ENCODE measurements at regions not wholly inside any gene's neighbourhood (a gene's known extent, or its start where the extent isn't known, plus 50 kb on each side); places are given as distances from the start of the nearest gene placed in this dataset.

- Histone ChIP-seq H3K9me3 (ENCODE audit: control insufficient read depth, insufficient read depth, low read length) (no peaks in the 10 kb centered on the region), H3K4me2 (ENCODE audit: low read depth, low read length) (no peak overlapping the region), H2BK120ac (ENCODE audit: low read depth, low read length) (no peak overlapping the region), H3K9me1 (ENCODE audit: insufficient read depth, low read length) (no peaks in the 10 kb centered on the region), H2BK20ac (ENCODE audit: low read depth, low read length) (no peak overlapping the region), H2BK5ac (ENCODE audit: low read depth, low read length, poor library complexity, severe bottlenecking) (no peak overlapping the region), H3K27ac (ENCODE audit: insufficient read depth, low read length) (no peak overlapping the region), H3K23ac (ENCODE audit: low read depth, low read length) (no peak overlapping the region), H4K5ac (ENCODE audit: low read depth, low read length) (no peak overlapping the region), H3K4me3 (ENCODE audit: insufficient read depth, low read depth, low read length) (no peak overlapping the region), H3K14ac (replicated peaks; ENCODE audit: low read depth, low read length) (no peak overlapping the region), H3K79me1 (ENCODE audit: low read depth in 1 of 2, low read length in 2 of 2) (no peaks in the 10 kb centered on the region), H3K27me3 (ENCODE audit: control insufficient read depth, insufficient read depth, low read length) (no peaks in the 10 kb centered on the region), H4K8ac (ENCODE audit: low read depth in 2 of 2, low read length in 2 of 2) (no peak overlapping the region), H3K18ac (ENCODE audit: low read depth, low read length) (no peak overlapping the region), H2AK9ac (replicated peaks; ENCODE audit: low read depth, low read length, poor library complexity) (no peak overlapping the region), H4K20me1 (ENCODE audit: insufficient read depth, low read length) (no peaks in the 10 kb centered on the region), H3K4me1 (ENCODE audit: control insufficient read depth, insufficient read depth, low read length) (no peaks in the 10 kb centered on the region), H3K9ac (ENCODE audit: low read depth, low read length) (no peak overlapping the region), H2BK15ac (ENCODE audit: low read depth, low read length) (no peak overlapping the region), H3K56ac (ENCODE audit: extremely low read depth, insufficient read depth, low read length) (no peak overlapping the region), H3K36me3 (ENCODE audit: control insufficient read depth, insufficient read depth, low read length) (no peaks in the 10 kb centered on the region), H2AFZ (replicated peaks; ENCODE audit: low read length, poor library complexity) (no peak overlapping the region), H4K91ac (ENCODE audit: insufficient read depth, low read depth, low read length) (no peak overlapping the region), H2AK5ac (ENCODE audit: low read depth, low read length) (no peak overlapping the region), H3K4ac (ENCODE audit: low read depth, low read length) (no peak overlapping the region)
- intact Hi-C loops (cut with micrococcal nuclease) = loop anchor here (5.0 to 10.0 kb wide), 3 partner anchors 205 to 1285 kb away; no protein-coding TSS in a partner anchor
- POLR2A ChIA-PET (ENCODE audit: unreplicated experiment) = no interaction called here
- ATAC-seq (ENCODE audit: low read depth) = no peak
- dilution Hi-C loops (cut with HindIII; ENCODE audit: low sequenced_read_pairs, unreplicated experiment) = no loop called here
- BruUV-seq (replicated peaks) = no TSS peak
- no peak for DNase-seq
- in situ Hi-C loops (cut with MboI; ENCODE audit: low sequenced_read_pairs) = no loop called here
- CTCF ChIA-PET = no interaction called here
- no CpG with 5 or more reads among the region's 1 CpG for WGBS, 2 experiments (ENCODE audit: extremely low coverage in 2 of 2, insufficient read length in 1 of 2)
- TF ChIP-seq SMC3 (IDR thresholded peaks at IDR 0.05; ENCODE audit: low read depth, low read length) (no peak), CEBPB (IDR thresholded peaks at IDR 0.05; ENCODE audit: low read depth, low read length) (no peak), RCOR1 (IDR thresholded peaks at IDR 0.05; ENCODE audit: insufficient replicate concordance, low read length) (no peak), RFX5 (IDR thresholded peaks at IDR 0.05; ENCODE audit: low read depth, low read length) (no peak), MXI1 (IDR thresholded peaks at IDR 0.05; ENCODE audit: borderline replicate concordance, low read depth, low read length) (no peak), ELK1 (IDR thresholded peaks at IDR 0.05; ENCODE audit: borderline replicate concordance, low read depth, low read length) (no peak), RAD21 (IDR thresholded peaks at IDR 0.05; ENCODE audit: low read length) (no peak), NFE2L2 (IDR thresholded peaks at IDR 0.05; ENCODE audit: low read depth, low read length) (no peak), MAZ (IDR thresholded peaks at IDR 0.05; ENCODE audit: borderline replicate concordance, low read depth, low read length) (no peak), MAFK (IDR thresholded peaks at IDR 0.05; ENCODE audit: low read depth, low read length) (no peak), POLR2A (IDR thresholded peaks at IDR 0.05; ENCODE audit: low read depth, low read length) (no peak), BHLHE40 (IDR thresholded peaks at IDR 0.05; ENCODE audit: low read depth, low read length) (no peak)
Measured at GRCh38 chr4:130356873-130357272, 1260.9 kb downstream of the C4orf33 start.

All from IMR-90 (cell line).